Activated CD4-positive, alpha-beta T cell treated with anti-CD3 and anti-CD28 coated beads for 36 hours (primary cell): ENCODE measurements at regions not wholly inside any gene's neighbourhood (a gene's known extent, or its start where the extent isn't known, plus 50 kb on each side); places are given as distances from the start of the nearest gene placed in this dataset.
A peak's percentile ranks its signal among the peaks of the same experiment; 100 is the strongest.

Source experiments
- ATAC-seq: fragments of 200-7000 bp; cut with Tn5 transposase; one replicate; pipeline ENCODE4 v1.10.0; 2021; ENCODE audit warnings: mild to moderate bottlenecking, moderate library complexity
- CTCF ChIA-PET: fragments of 350-600 bp; sonication (Branson Sonifier 250); formaldehyde crosslinking; loops from one replicate; lab custom pipeline; 2021; ENCODE audit warnings: antibody characterized with exemption; lab: Charles Lee
- POLR2A ChIA-PET: fragments of 350-600 bp; sonication (Branson Sonifier 250); formaldehyde crosslinking; loops from one replicate; lab custom pipeline; 2021; ENCODE audit warnings: antibody characterized with exemption, inconsistent platforms; lab: Charles Lee
- DNase-seq: peaks from one replicate; pipeline ENCODE4 v3.0.0-alpha.2; 2020
- H3K27ac Mint-ChIP-seq: one replicate; pipeline ENCODE4 v1.8.0; 2021; ENCODE audit warnings: mixed read lengths
- H3K27me3 Mint-ChIP-seq: one replicate; pipeline ENCODE4 v1.8.0; 2021; ENCODE audit warnings: mixed read lengths
- H3K36me3 Mint-ChIP-seq: one replicate; pipeline ENCODE4 v1.8.0; 2021; ENCODE audit warnings: low read depth, mixed read lengths
- H3K4me1 Mint-ChIP-seq: one replicate; pipeline ENCODE4 v1.8.0; 2021; ENCODE audit warnings: mixed read lengths
- H3K4me3 Mint-ChIP-seq: one replicate; pipeline ENCODE4 v1.8.0; 2021; ENCODE audit warnings: mild to moderate bottlenecking, moderate library complexity, mixed read lengths
- H3K9me3 Mint-ChIP-seq: one replicate; pipeline ENCODE4 v1.8.0; 2021; ENCODE audit warnings: low read depth, mixed read lengths
- intact Hi-C, 2 experiments: fragments of 100-400 bp; cut with DNase I in 1 of 2; cut with micrococcal nuclease in 1 of 2; formaldehyde crosslinking; loops; one replicate each; pipeline versions ENCODE4 v1.14.2 to v1.15.1; 2022 to 2024; cut with DNase I, micrococcal nuclease

DNA sequence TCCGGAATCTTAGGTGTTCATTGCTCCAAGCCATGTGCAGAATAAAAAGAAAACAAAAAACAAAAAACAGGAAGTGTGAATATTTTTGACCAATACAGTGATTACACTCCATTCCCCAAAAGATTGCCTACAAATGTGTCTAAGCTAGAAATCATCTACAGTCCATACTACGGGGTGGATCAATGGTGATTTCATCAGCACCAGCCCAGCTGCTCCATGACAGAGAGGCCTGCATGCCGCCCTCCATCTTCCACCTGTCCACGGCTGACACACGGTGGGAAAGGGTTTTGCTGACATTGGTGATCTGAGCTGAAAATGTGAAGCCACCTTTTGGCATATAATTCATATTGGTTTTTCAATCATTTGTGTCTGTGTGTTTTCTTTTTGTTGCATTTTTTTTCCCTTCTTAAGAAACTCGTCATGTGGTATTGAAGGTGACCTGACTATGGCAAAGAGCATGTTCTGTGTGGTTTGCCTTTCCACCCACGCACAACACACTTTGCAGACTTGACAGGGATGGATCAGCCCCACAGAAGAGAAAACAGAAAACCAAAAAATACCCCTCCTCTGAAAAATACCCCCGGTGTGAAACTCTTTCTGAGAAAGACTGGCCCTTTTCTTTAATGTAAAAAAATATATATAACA lies 533.1 kb downstream of the RNF144A start:
- H3K36me3 Mint-ChIP-seq, result peaks cover 13% of the 10 kb centered on the region
- peak overlapping the region; percentile 36 for H3K4me3 Mint-ChIP-seq
- no peaks in the 10 kb centered on the region for H3K9me3 Mint-ChIP-seq
- ChIA-PET CTCF (interaction anchor here (0.7 to 1.9 kb wide), 2 partner anchors 23 to 222 kb away, joined by 3 to 10 read pairs; no protein-coding TSS in a partner anchor), POLR2A (interaction anchor here (0.5 to 1.5 kb wide), 8 partner anchors 13 to 1093 kb away, joined by 3 to 7 read pairs (median 4); no protein-coding TSS in a partner anchor)
- peak overlapping the region; percentile 89 for H3K27ac Mint-ChIP-seq
- H3K27me3 Mint-ChIP-seq, result no peaks in the 10 kb centered on the region
- ATAC-seq, result peak; percentile 84
- DNase-seq, result peak; percentile 83
- intact Hi-C loops, result loop anchor here (1.0 to 5.0 kb wide), 6 partner anchors 11 to 375 kb away; no protein-coding TSS in a partner anchor
- peaks cover 74% of the 10 kb centered on the region for H3K4me1 Mint-ChIP-seq

DNA sequence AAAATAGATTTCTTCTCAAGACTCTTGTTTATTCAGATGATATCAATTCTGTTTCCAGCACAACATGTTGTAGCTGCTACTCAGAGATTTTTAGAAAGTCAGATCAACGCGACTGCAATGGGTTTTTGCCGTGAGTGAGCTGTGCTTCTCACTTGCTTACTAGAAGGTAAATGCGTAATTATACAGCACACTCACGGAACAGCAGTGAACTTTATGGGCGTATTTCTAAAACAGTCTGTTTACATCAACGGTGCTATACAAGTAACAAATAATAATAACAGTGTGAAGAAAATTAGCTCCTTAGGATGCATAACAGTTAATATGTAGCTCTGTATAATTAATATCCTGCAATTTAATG lies 533.6 kb downstream of the RNF144A start:
- peak; percentile 64 for DNase-seq
- peak overlapping the region; percentile 89 for H3K27ac Mint-ChIP-seq
- ATAC-seq, result peak; percentile 71
- H3K4me3 Mint-ChIP-seq, result no peak overlapping the region
- H3K36me3 Mint-ChIP-seq, result peaks cover 10% of the 10 kb centered on the region
- H3K27me3 Mint-ChIP-seq, result no peaks in the 10 kb centered on the region
- peaks cover 69% of the 10 kb centered on the region for H3K4me1 Mint-ChIP-seq
- intact Hi-C loops, result loop anchor here (1.0 to 5.0 kb wide), 6 partner anchors 12 to 374 kb away; no protein-coding TSS in a partner anchor
- H3K9me3 Mint-ChIP-seq, result no peaks in the 10 kb centered on the region
- CTCF ChIA-PET, result interaction anchor here (0.7 to 1.9 kb wide), 2 partner anchors 10 to 23 kb away, joined by 3 to 10 read pairs; no protein-coding TSS in a partner anchor
- POLR2A ChIA-PET, result interaction anchor here (0.6 to 1.5 kb wide), 6 partner anchors 14 to 1092 kb away, joined by 3 to 5 read pairs (median 4); no protein-coding TSS in a partner anchor

DNA sequence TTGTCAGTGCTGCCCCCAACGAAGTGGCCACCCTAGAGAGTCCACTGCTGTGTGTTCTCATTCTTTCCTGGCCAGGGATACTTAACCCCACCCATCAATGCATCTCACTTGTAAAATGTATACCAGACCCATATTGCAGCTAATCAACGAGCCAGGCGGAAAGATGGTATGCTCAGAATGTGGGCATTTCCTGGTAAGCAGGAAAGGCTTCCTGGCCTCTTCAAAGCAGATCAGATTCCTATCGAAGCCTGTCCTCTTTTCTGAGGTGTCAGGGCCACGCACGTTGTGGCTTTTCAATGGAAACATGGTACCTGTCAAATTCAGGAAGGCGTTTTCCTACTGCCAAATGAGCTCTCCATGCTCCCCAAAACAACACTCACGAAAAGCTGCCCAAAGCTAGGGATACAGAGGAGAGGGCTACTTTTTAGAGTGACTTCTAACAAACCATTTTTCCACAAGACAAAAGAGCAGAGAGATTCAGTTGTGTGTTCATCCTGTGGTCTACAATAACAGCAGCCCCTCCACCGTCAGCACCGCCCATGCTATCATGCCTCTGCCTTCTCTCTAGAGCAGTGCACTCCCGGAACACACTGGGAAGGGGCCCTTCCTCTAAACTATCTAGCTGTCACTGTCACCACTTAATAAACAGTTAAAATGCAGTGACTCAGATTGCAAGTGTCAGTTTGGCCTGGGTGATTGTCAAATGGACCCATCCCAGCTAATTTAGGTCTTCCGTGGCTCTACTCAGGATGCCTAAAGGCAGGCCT lies 535.1 kb downstream of the RNF144A start:
- H3K4me3 Mint-ChIP-seq, result no peak overlapping the region
- ChIA-PET POLR2A (no interaction called here), CTCF (no interaction called here)
- peaks cover 9% of the 10 kb centered on the region for H3K36me3 Mint-ChIP-seq
- DNase-seq, result no peak
- peaks cover 69% of the 10 kb centered on the region for H3K4me1 Mint-ChIP-seq
- H3K27ac Mint-ChIP-seq, result peak overlapping the region; percentile 89
- no peak for ATAC-seq
- H3K27me3 Mint-ChIP-seq, result no peaks in the 10 kb centered on the region
- H3K9me3 Mint-ChIP-seq, result no peaks in the 10 kb centered on the region
- intact Hi-C loops, result loop anchor here in 1 of 2 experiments (1.0 to 5.0 kb wide), 2 partner anchors 73 to 115 kb away; no protein-coding TSS in a partner anchor

DNA sequence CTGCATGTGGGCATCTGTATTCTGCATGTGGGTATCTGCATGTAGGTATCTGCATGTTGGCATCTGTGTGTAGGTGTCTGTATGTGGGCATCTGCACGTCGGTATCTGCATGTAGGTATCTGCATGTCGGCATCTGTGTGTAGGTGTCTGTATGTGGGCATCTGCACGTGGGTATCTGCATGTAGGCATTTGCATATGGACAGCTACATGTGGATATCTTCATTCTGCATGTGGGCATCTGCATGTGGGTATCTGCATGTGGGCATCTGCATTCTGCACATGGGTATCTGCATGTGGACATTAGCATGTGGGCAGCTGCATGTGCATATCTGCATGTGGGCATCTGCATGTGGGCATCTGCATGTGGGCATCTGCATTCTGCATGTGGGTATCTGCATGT lies 537.4 kb downstream of the RNF144A start:
- ChIA-PET CTCF (interaction anchor here (0.7 kb wide), 1 partner anchor 328 kb away, joined by 4 read pairs; no protein-coding TSS in a partner anchor), POLR2A (interaction anchor here (0.6 kb wide), 1 partner anchor 15 kb away, joined by 3 read pairs; no protein-coding TSS in a partner anchor)
- ATAC-seq (no peak), DNase-seq (no peak)
- H3K4me3 Mint-ChIP-seq, result no peak overlapping the region
- H3K4me1 Mint-ChIP-seq, result peaks cover 55% of the 10 kb centered on the region
- intact Hi-C loops, result loop anchor here in 1 of 2 experiments (5.0 kb wide), 1 partner anchor 113 kb away; no protein-coding TSS in a partner anchor
- H3K36me3 Mint-ChIP-seq, result peaks cover 2% of the 10 kb centered on the region
- H3K27ac Mint-ChIP-seq, result peak overlapping the region; percentile 12
- no peaks in the 10 kb centered on the region for H3K9me3 Mint-ChIP-seq
- H3K27me3 Mint-ChIP-seq, result no peaks in the 10 kb centered on the region

DNA sequence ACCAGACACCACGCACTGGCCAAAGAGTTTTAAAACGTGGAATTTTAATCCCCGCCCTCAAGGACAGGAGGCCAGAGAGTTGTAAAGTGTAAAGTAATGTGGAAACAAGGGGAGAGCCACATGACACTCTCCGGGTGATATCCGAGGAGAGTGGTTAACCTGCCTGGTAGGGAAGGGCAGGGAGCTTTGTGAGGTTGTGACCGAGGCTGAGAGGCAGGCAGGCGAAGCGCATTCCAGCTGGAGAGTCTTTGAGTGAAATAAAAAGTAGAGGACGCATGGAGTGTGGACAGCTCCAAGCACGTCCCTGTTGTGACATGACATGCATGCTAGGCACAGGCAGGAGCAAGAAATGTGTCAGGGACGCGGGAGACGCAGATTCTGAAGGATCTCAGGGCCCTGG lies 539.5 kb downstream of the RNF144A start:
- Mint-ChIP-seq H3K36me3 (peaks cover 2% of the 10 kb centered on the region), H3K4me3 (no peak overlapping the region), H3K4me1 (peaks cover 38% of the 10 kb centered on the region), H3K27ac (no peak overlapping the region), H3K27me3 (no peaks in the 10 kb centered on the region), H3K9me3 (no peaks in the 10 kb centered on the region)
- no peak for DNase-seq
- ChIA-PET CTCF (no interaction called here), POLR2A (no interaction called here)
- intact Hi-C loops, result no loop called here
- no peak for ATAC-seq

DNA sequence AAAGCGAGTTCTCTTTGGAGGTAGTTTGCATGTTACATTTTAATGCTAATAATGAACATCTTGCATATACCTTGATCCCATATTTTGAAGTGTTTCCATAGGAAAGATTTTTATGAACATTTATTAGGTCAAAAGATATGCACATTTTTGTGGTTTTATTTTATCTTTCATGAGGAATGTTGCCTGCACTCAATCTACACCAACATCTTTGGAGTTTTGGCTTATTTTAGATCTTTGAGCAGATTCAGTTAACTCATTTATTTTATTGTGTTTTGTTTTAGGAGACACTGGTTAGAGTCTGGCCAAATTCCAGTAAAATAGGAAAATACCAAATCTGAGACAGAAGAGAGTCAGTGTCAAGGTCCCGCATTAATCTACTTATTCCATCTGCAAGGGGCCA lies 540.9 kb downstream of the RNF144A start:
- no peak overlapping the region for H3K27ac Mint-ChIP-seq
- peaks cover 5% of the 10 kb centered on the region for H3K9me3 Mint-ChIP-seq
- DNase-seq, result no peak
- no peaks in the 10 kb centered on the region for H3K27me3 Mint-ChIP-seq
- H3K36me3 Mint-ChIP-seq, result no peaks in the 10 kb centered on the region
- ATAC-seq, result no peak
- CTCF ChIA-PET, result no interaction called here
- intact Hi-C loops, result no loop called here
- peaks cover 25% of the 10 kb centered on the region for H3K4me1 Mint-ChIP-seq
- H3K4me3 Mint-ChIP-seq, result no peak overlapping the region
- POLR2A ChIA-PET, result no interaction called here

DNA sequence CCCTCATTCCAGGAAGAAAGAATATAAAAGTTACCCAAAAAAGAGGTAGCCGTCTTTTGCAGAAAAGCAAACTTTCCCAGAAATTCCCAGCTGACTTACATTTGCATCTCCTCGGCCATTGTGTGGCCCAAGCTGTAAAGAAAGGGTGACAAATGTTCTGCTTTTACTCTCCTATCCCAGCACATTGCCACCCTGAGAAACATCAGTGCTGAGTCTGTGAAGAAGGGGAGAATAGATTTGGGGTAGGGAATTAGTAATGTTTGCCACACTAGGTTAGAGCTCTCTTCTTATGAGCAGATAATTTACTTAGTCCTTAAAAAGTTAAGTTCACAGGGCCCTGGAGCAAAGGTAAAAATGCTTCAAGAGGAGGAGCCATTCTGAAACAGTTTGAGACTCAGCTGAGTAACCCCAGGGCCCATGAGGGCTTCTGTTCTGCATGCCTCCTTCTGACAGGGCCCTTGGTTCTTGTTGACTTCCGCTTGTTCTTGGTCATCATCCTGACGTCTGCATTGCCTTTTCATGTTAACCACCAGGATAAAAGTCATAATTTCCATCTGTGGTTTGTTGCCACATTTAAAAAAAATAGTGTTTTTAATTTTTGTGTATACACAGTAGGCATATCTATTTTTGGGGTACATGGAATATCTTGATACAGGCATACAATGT lies 550.7 kb downstream of the RNF144A start:
- peaks cover 2% of the 10 kb centered on the region for H3K27me3 Mint-ChIP-seq
- peak overlapping the region; percentile 15 for H3K4me3 Mint-ChIP-seq
- ChIA-PET POLR2A (interaction anchor here (0.9 kb wide), 1 partner anchor 17 kb away, joined by 3 read pairs; no protein-coding TSS in a partner anchor), CTCF (interaction anchor here (0.6 to 2.1 kb wide), 4 partner anchors 12 to 589 kb away, joined by 3 to 5 read pairs (median 4); no protein-coding TSS in a partner anchor)
- intact Hi-C loops, result loop anchor here (1.0 to 5.0 kb wide), 7 partner anchors 17 to 941 kb away; no protein-coding TSS in a partner anchor
- peaks cover 45% of the 10 kb centered on the region for H3K4me1 Mint-ChIP-seq
- ATAC-seq (peak; percentile 96), DNase-seq (peak; percentile 69)
- H3K36me3 Mint-ChIP-seq, result peaks cover 10% of the 10 kb centered on the region
- H3K9me3 Mint-ChIP-seq, result peaks cover 2% of the 10 kb centered on the region
- peak overlapping the region; percentile 84 for H3K27ac Mint-ChIP-seq

DNA sequence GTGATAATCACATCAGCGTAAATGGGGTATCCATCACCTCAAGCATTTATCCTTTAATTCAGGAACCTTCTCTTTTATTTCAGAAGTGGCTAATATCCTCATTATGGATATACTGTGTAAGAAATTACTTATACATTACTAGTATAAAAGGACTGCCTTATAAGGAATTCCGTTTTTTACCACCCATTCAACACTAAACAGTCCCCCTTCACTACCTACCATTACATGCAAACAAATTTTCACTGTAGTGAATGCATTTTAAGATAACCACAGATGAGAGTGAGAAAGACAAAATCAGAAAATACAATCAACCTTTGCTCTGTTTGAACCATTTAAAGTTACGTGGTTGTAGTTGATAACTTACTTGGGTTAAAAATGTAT lies 551.2 kb downstream of the RNF144A start:
- peak; percentile 20 for ATAC-seq
- H3K4me3 Mint-ChIP-seq, result no peak overlapping the region

DNA sequence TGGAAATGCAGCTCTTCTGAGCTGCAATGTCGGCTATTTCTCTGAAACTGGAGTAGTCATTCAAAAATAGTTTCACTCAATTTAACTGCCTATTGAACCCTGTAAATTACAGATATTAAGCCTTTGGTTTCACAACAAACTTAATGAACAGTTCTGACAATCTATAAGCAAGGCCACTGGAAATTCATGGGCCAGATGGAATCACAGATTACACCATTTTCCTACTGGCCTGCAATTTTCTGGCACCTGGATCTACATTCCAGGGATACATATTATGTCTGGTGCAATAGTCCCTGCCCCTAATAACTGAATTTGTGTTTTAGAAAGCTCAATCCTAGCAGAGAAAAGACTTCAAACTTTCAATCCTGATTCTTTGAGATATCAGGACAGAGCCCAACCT lies 551.7 kb downstream of the RNF144A start:
- Mint-ChIP-seq H3K27me3 (peaks cover 2% of the 10 kb centered on the region), H3K27ac (peak overlapping the region; percentile 80), H3K4me3 (no peak overlapping the region), H3K9me3 (peaks cover 2% of the 10 kb centered on the region), H3K36me3 (peaks cover 10% of the 10 kb centered on the region), H3K4me1 (peaks cover 52% of the 10 kb centered on the region)
- DNase-seq (no peak), ATAC-seq (no peak)
- ChIA-PET CTCF (interaction anchor here (1.3 to 2.1 kb wide), 2 partner anchors 11 to 203 kb away, joined by 3 to 5 read pairs; no protein-coding TSS in a partner anchor), POLR2A (no interaction called here)
- intact Hi-C loops, result loop anchor here (1.0 to 5.0 kb wide), 7 partner anchors 18 to 940 kb away; no protein-coding TSS in a partner anchor

More for the DNA sequence above, 551.2 kb downstream of the RNF144A start:
- Mint-ChIP-seq H3K36me3 (peaks cover 10% of the 10 kb centered on the region), H3K27ac (peak overlapping the region; percentile 80), H3K27me3 (peaks cover 2% of the 10 kb centered on the region), H3K9me3 (peaks cover 2% of the 10 kb centered on the region), H3K4me1 (peaks cover 50% of the 10 kb centered on the region)
- intact Hi-C loops, result loop anchor here (1.0 to 5.0 kb wide), 7 partner anchors 18 to 941 kb away; no protein-coding TSS in a partner anchor
- POLR2A ChIA-PET, result interaction anchor here (0.9 kb wide), 1 partner anchor 18 kb away, joined by 3 read pairs; no protein-coding TSS in a partner anchor
- CTCF ChIA-PET, result interaction anchor here (1.3 to 2.1 kb wide), 3 partner anchors 11 to 203 kb away, joined by 3 to 5 read pairs (median 4); no protein-coding TSS in a partner anchor
- no peak for DNase-seq

DNA sequence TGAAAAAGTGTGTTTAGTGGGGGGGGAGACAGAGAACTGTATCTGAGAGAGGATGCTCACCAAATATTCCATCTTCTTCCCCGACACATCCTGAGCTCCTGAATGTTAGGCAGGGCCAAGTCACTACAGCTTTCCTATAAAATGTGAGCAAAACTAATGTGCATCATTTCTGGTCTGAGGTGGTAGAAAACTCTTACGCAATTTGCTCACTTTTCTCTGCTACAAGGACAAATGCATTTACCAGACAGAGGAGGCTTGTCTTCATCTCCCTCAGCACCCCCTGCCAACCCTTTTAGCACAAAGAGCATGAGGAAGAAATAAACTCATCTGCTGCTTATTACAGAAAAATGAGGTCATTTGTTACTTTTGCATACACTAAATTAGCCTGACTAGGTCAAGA lies 554.0 kb downstream of the RNF144A start:
- ChIA-PET CTCF (interaction anchor here (1.3 kb wide), 1 partner anchor 8 kb away, joined by 5 read pairs; no protein-coding TSS in a partner anchor), POLR2A (no interaction called here)
- Mint-ChIP-seq H3K27ac (no peak overlapping the region), H3K9me3 (no peaks in the 10 kb centered on the region), H3K4me3 (no peak overlapping the region), H3K36me3 (peaks cover 8% of the 10 kb centered on the region), H3K4me1 (peaks cover 51% of the 10 kb centered on the region), H3K27me3 (peaks cover 2% of the 10 kb centered on the region)
- intact Hi-C loops, result no loop called here
- no peak for DNase-seq
- peak; percentile 14 for ATAC-seq
